AG04450 (cell line): ENCODE measurements at regions not wholly inside any gene's neighbourhood (a gene's known extent, or its start where the extent isn't known, plus 50 kb on each side); places are given as distances from the start of the nearest gene placed in this dataset.
"Not testable (repeated sequence)": the region's sequence is repeated elsewhere in the genome, so short reads cannot be mapped to it uniquely, and the experiment has no call there.

Experiments used
- CTCF ChIA-PET: fragments of 300-600, 350-600 bp; formaldehyde crosslinking; extraction: SDS; loops from one replicate; lab custom pipeline; 2022; ENCODE audit warnings: antibody characterized with exemption, inconsistent platforms; lab: Charles Lee
- POLR2A ChIA-PET: fragments of 350-600 bp; formaldehyde crosslinking; extraction: SDS; loops from one replicate; lab custom pipeline; 2021; ENCODE audit warnings: antibody characterized with exemption, inconsistent platforms; lab: Yijun Ruan, JAX
- DNase-seq: peaks from one replicate; pipeline ENCODE4 v3.0.0-alpha.2; 2011; ENCODE audit warnings: low read depth, low spot score
- H3K27ac ChIP-seq: one replicate; pipeline ENCODE4 v1.5.1; 2012; ENCODE audit warnings: low read depth, low read length, control low read depth
- H3K27me3 ChIP-seq: one replicate; pipeline ENCODE4 v1.6.0; 2012; ENCODE audit warnings: low read length; ENCODE audit not compliant: control insufficient read depth, insufficient read depth
- H3K4me3 ChIP-seq: 2 replicates; pipeline ENCODE4 v1.5.1; 2011; ENCODE audit warnings: mild to moderate bottlenecking, low read depth, low read length, control low read depth
- H3K9me3 ChIP-seq: 2 replicates; pipeline ENCODE4 v1.5.1; 2012; ENCODE audit warnings: low read length; ENCODE audit not compliant: control insufficient read depth, insufficient read depth
- TF ChIP-seq, protein P1 (sequence below): IDR thresholded peaks from 2 replicates; pipeline ENCODE4 v1.5.1; 2011; ENCODE audit warnings: low read depth, low read length, control low read depth, inconsistent platforms

DNA sequence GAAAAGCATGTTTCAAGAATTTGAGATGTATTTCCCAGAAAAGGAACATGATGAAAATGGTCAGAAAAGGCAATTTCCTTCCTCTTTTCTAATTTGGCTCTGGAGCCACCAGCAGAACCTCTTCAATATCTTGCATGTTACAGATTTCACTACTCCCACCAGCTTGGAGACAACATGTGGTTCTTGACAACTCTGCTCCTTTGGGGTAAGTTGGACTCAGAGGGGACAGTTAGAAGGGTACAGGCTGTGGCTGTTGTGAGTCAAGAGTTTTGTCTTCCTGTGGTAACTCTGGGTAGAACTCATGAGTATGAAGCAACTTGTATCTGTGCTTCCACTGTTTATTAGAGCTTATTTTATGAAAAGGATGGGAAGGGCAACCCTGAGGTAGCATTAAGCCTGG is 96.9 kb downstream of the FAM72B start:
- H3K27me3 ChIP-seq, DNase-seq, CTCF ChIA-PET, H3K27ac ChIP-seq, H3K4me3 ChIP-seq, POLR2A ChIA-PET, H3K9me3 ChIP-seq: not testable (repeated sequence)

- H3K9me3 ChIP-seq, POLR2A ChIA-PET, DNase-seq, H3K4me3 ChIP-seq, CTCF ChIA-PET, H3K27me3 ChIP-seq, H3K27ac ChIP-seq: not testable (repeated sequence)
Measured at GRCh38 chr1:121088568-121088967, 95.6 kb downstream of the FAM72B start.

- H3K27ac ChIP-seq, H3K27me3 ChIP-seq, H3K4me3 ChIP-seq, CTCF ChIA-PET, POLR2A ChIA-PET, DNase-seq, H3K9me3 ChIP-seq: not testable (repeated sequence)
Measured at GRCh38 chr1:121092329-121092968, 91.7 kb downstream of the FAM72B start.

DNA sequence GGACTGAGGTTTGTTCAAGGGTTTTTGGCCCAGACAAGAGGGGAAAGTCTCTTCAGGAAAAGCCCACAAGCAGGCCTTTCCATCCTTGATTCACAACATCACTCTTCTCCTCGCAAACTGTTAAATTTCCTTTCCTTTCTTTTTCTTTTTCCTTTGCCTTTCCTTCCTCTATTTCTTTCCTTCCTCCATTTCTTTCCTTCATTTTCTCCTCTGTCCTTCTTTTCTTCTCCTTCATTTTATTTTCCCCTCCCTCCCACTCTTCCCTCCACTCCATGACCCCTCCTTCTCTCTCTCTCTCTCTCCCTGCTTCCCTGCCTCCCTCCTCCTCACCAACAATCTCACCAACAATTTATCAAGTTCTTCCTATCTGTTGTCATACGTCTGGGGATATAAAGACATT is 89.1 kb downstream of the FAM72B start:
- CTCF ChIA-PET, H3K27ac ChIP-seq, H3K4me3 ChIP-seq, H3K27me3 ChIP-seq, H3K9me3 ChIP-seq, POLR2A ChIA-PET, DNase-seq: not testable (repeated sequence)

GRCh38 chr1:121097127-121097866 is 86.8 kb downstream of the FAM72B start:
- H3K27ac ChIP-seq, H3K9me3 ChIP-seq, H3K27me3 ChIP-seq, POLR2A ChIA-PET: not testable (repeated sequence)
- CTCF ChIA-PET: interaction anchor here (0.6 kb wide), 1 partner anchor 709 kb away, joined by 4 read pairs; no protein-coding TSS in a partner anchor
- DNase-seq: peak; percentile 3
- 0 out of 2 replicates have a peak overlapping the region, but pooled peaks have one; percentile 25 for H3K4me3 ChIP-seq
- TF ChIP-seq, protein P1, sequence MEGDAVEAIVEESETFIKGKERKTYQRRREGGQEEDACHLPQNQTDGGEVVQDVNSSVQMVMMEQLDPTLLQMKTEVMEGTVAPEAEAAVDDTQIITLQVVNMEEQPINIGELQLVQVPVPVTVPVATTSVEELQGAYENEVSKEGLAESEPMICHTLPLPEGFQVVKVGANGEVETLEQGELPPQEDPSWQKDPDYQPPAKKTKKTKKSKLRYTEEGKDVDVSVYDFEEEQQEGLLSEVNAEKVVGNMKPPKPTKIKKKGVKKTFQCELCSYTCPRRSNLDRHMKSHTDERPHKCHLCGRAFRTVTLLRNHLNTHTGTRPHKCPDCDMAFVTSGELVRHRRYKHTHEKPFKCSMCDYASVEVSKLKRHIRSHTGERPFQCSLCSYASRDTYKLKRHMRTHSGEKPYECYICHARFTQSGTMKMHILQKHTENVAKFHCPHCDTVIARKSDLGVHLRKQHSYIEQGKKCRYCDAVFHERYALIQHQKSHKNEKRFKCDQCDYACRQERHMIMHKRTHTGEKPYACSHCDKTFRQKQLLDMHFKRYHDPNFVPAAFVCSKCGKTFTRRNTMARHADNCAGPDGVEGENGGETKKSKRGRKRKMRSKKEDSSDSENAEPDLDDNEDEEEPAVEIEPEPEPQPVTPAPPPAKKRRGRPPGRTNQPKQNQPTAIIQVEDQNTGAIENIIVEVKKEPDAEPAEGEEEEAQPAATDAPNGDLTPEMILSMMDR: peak; percentile 48

DNA sequence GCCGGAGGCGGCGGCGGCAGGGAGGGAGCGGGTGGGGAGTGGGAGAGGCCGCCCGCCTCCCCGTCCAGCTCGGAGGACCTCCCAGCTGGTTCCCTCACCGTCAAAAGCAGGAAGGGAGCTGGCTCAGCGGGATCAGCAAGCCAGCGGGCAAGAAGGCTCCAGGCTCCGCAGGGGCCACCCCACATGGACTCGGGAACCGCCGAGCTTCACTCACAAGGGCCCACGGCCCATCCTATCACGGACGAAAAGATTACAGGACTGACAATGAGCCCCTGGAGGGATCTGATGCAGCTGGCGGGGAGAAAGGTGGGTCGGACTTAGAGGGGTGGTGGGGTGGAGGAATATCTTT is 86.3 kb downstream of the FAM72B start:
- POLR2A ChIA-PET, DNase-seq: not testable (repeated sequence)

GRCh38 chr1:121109025-121109424 is 75.1 kb downstream of the FAM72B start:
- DNase-seq, H3K4me3 ChIP-seq, H3K27ac ChIP-seq, H3K27me3 ChIP-seq, CTCF ChIA-PET, POLR2A ChIA-PET, H3K9me3 ChIP-seq: not testable (repeated sequence)

More for the DNA sequence above, 86.3 kb downstream of the FAM72B start:
- H3K9me3 ChIP-seq, H3K4me3 ChIP-seq, CTCF ChIA-PET, H3K27me3 ChIP-seq, H3K27ac ChIP-seq: not testable (repeated sequence)

- peak overlapping the region; percentile 48 for H3K4me3 ChIP-seq
- POLR2A ChIA-PET: not testable (repeated sequence)
Measured at GRCh38 chr1:121116522-121117297, 67.4 kb downstream of the FAM72B start.

DNA sequence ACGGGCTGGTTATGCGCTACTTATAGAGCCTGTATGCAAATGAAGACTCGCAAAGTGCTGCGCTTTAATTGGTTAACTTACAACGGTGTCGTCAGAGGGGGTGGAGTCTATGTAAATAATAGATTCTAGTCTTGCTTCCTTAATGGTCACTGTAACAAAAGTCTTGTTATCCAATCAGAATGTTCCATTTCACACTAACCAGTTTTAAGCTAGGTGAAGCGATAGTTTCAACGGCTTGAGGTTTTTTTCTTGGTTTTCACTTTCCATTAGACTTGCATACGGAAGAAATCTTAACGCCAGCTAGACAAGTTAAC is 66.9 kb downstream of the FAM72B start:
- DNase-seq, H3K27me3 ChIP-seq, H3K9me3 ChIP-seq, POLR2A ChIA-PET, H3K27ac ChIP-seq, CTCF ChIA-PET: not testable (repeated sequence)
- peak overlapping the region; percentile 43 for H3K4me3 ChIP-seq

More at GRCh38 chr1:121116522-121117297, 67.4 kb downstream of the FAM72B start:
- H3K27me3 ChIP-seq, H3K9me3 ChIP-seq, CTCF ChIA-PET, DNase-seq, H3K27ac ChIP-seq: not testable (repeated sequence)

GRCh38 chr1:121117622-121118479 is 66.3 kb downstream of the FAM72B start:
- POLR2A ChIA-PET, H3K27me3 ChIP-seq, CTCF ChIA-PET, DNase-seq, H3K9me3 ChIP-seq: not testable (repeated sequence)
- H3K4me3 ChIP-seq: peak overlapping the region; percentile 57
- peak overlapping the region; percentile 61 for H3K27ac ChIP-seq
